Ishikawa (cell line): ENCODE measurements at regions not wholly inside any gene's neighbourhood (a gene's known extent, or its start where the extent isn't known, plus 50 kb on each side); places are given as distances from the start of the nearest gene placed in this dataset.

ENCODE experiments used
- CEBPB ChIP-seq: IDR thresholded peaks from 2 replicates; pipeline ENCODE4 v1.6.1; 2012
- EGR1 ChIP-seq: IDR thresholded peaks from 2 replicates; pipeline ENCODE4 v1.6.1; 2012
- TEAD4 ChIP-seq: IDR thresholded peaks from 2 replicates; pipeline ENCODE4 v1.6.1; 2012

DNA sequence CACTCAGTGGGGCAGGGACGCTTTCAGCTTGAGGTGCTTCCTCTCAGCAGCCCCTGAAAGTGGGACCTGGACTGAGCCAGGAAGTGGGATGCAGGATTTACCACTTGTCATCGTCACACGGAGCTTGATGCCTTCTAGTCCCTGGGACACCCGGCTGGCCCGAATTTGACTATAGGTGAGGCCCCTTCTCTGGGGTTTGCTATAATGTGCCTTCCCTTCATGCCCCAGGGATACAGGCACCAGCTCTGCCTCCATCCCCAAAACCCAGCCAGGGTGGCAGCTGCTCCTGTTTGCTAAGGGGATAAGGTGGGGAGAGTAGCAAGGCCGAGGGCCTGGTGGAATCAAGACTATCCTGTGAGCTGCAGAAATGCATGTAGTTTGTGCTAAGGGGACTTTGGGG, 235.0 kb downstream of the GLRX3 start:
- TF ChIP-seq EGR1 (no peak), CEBPB (no peak), TEAD4 (no peak)
